ENCODE measurements at regions not wholly inside any gene's neighbourhood (a gene's known extent, or its start where the extent isn't known, plus 50 kb on each side); places are given as distances from the start of the nearest gene placed in this dataset.

DNA sequence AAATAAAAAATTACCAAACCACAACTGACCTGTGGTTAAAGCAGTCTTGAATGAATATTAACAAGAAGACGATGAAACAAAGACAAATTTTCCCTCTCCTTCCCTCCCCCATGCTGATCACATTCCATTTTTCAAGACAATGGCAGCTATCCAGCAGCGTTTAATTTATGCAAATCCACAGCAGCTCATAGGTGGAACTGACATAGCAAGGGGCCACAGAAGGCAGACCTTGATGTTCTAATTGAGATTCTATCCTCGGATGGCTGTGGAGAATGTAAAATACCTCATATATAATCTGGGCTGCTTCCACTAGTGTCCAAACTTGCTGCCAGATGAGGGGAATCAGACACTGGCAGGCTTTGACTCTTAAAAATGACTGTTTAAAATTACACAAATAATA is 211.5 kb downstream of the CHRDL1 start:
- ATAC-seq (no peak), DNase-seq (no peak)
- intact Hi-C loops (cut with micrococcal nuclease): no loop called here

DNA sequence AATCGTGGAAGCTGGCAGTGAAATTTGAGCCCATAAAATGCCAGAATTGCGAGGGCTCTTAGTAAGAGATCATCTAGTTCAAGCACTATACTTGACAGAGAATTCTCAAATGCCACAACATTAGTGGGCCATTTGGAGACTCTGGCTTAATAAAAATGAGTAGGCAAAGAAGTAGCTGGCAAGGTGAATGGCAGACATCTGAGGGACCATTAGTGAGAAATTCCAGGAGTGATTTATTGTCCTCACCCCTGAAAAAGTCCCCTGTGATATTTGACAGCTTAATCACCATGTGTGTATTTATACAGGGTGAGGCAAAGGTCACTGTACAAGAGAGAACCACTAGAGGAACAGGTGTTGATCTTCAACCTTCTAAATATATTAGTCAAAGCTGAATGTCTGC is 207.5 kb downstream of the CHRDL1 start:
- intact Hi-C loops (cut with micrococcal nuclease): no loop called here
- ATAC-seq: no peak
- no peak for DNase-seq

DNA sequence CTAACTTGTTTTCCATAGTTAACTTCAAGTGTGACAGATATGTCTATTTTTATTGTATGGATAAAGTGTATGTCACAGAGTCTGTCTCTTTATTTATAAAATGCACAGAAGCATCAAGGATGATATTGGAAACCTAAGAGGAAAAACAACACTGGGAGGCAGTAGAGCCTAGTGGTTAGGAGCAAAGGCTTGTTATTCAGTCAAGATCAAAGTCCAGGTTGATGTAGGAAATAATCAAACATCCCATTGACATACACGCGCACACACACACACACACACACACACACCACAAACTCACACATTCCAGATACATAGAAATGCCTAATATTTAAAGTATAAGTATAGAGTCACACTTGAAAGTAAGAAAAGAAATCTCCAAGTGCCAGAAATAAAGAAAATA is 206.8 kb downstream of the CHRDL1 start:
- DNase-seq: no peak
- ATAC-seq: no peak
- intact Hi-C loops (cut with micrococcal nuclease): no loop called here

DNA sequence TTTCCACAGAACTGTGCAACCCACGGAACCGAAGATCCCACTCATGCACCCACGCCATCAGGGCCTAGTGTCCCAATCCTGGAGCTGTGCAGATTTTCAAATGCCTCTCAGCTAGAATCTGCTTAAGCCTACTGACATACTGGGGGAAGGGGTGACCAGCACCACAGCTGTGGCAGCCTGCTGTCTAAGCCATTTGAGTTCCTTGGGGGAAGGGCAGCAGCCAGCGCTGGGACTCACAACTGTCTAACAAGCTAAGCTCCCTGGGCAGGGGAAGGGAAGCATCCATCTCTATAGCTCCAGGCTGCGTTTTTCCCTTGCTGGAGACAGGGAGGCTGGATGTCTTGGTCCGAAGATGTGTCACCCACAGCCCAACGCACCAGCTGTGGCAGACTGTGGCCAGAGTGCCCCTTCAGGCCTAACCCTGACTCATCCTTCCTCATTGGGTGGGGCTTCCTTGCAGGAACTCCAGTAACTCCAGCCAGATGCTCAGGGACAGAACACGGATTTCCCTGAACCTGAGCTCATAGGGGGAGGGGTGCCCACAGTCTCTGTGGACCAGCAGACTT is 194.8 kb downstream of the CHRDL1 start:
- DNase-seq (no peak), ATAC-seq (no peak)
- intact Hi-C loops (cut with micrococcal nuclease): no loop called here

DNA sequence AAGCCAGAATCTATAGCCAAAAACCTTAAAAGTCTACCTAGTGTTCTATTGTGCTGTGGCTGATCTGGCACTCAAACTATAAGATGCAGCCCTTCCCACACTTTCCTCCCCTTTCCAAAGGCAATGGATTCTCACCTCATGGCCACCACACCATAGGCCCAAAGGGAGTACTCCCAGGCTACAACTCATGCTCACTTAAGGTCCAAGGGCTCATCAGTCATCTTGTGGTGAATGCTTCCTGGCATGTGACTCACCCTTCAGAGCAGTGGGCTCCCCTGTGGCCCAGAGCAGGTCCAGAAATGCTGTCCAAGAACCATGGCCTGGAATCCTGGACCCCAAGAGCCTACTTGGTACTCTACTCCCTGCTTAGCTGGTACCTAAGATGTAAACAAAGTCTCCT is 181.0 kb downstream of the CHRDL1 start:
- intact Hi-C loops (cut with micrococcal nuclease): no loop called here
- DNase-seq: no peak
- ATAC-seq: no peak
